Spinal cord (tissue), 9 donors: ENCODE measurements at regions not wholly inside any gene's neighbourhood (a gene's known extent, or its start where the extent isn't known, plus 50 kb on each side); places are given as distances from the start of the nearest gene placed in this dataset.

ENCODE experiments used
- DNase-seq, 6 donors: peaks; one replicate each; pipeline versions ENCODE4 v3.0.0 to v3.0.0-alpha.2; 2013 to 2015; ENCODE audit warnings: low spot score in 6 of 6, low read depth in 4 of 6
- H3K27ac ChIP-seq: one replicate; pipeline ENCODE4 v1.5.1; 2013; ENCODE audit warnings: low read depth, low read length, control low read depth
- H3K27me3 ChIP-seq: one replicate; pipeline ENCODE4 v1.6.1; 2013; ENCODE audit warnings: low read length; ENCODE audit not compliant: control insufficient read depth, insufficient read depth
- H3K36me3 ChIP-seq: one replicate; pipeline ENCODE4 v1.6.1; 2013; ENCODE audit warnings: low read length; ENCODE audit not compliant: control insufficient read depth, insufficient read depth
- H3K4me1 ChIP-seq: one replicate; pipeline ENCODE4 v1.6.1; 2013; ENCODE audit warnings: low read length; ENCODE audit not compliant: control insufficient read depth, insufficient read depth
- H3K4me3 ChIP-seq: one replicate; pipeline ENCODE4 v1.5.1; 2013; ENCODE audit warnings: low read depth, low read length, control low read depth
- H3K9me3 ChIP-seq: one replicate; pipeline ENCODE4 v1.6.1; 2013; ENCODE audit warnings: low read length; ENCODE audit not compliant: control insufficient read depth, insufficient read depth
- WGBS: methylation state at CpG from one replicate; pipeline ENCODE4 v1.1.5; 2013; ENCODE audit warnings: missing lambda C conversion rate; ENCODE audit not compliant: insufficient coverage; 5-methylcytosine and 5-hydroxymethylcytosine counted together
- donor health status: healthy.

DNA sequence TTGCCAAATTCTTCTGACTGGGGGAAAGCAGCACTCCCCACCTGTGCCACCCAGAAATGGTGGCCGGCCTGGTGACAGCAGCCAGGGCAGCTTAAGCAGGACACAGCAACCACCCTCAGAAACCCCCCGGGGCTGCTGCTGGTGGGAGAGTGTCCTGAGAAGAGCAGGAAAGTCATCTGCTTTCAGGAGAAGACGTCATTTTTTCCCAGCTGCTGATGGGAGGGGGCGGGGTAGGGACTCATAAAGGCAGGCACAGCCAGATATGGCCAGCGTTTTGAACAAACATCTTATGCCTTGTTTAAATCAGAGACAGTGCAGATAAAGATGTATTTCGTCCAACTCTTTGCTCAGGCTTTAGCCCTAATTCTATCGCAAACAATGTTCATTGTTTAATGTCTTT, 139.5 kb downstream of the LRRC30 start:
- Histone ChIP-seq H3K27ac (peak overlapping the region; percentile 53), H3K4me1 (peaks cover 12% of the 10 kb centered on the region), H3K27me3 (no peaks in the 10 kb centered on the region), H3K36me3 (no peaks in the 10 kb centered on the region), H3K4me3 (no peak overlapping the region), H3K9me3 (no peaks in the 10 kb centered on the region)
- DNase-seq = no peak
- WGBS = 63% methylated on average over 3 of the region's 7 CpGs

DNA sequence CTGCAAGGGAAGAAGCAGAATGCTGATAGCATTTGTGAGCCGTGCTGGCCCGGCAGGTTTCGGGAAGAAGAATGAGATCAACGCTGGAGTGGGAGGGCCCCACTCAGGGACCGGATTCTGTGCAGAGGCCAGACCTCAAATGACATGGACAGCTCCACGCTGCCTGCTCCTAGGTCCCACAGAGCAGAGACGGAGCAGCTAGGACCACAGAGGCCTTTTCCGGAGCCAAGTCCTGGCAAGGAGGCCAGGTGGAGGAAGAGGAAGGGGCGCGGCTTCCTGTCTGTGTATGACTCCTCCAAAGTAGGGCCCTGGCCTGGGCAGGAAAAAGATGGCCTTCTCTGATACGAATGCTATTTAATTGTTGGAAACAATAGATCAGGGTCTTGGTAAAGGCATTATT, 139.9 kb downstream of the LRRC30 start:
- Histone ChIP-seq H3K27me3 (no peaks in the 10 kb centered on the region), H3K27ac (no peak overlapping the region), H3K4me1 (peaks cover 12% of the 10 kb centered on the region), H3K4me3 (no peak overlapping the region), H3K9me3 (no peaks in the 10 kb centered on the region), H3K36me3 (no peaks in the 10 kb centered on the region)
- peak in 1 of 6 donors; percentile 27 for DNase-seq
- WGBS = 62% methylated on average over 11 of the region's 11 CpGs

DNA sequence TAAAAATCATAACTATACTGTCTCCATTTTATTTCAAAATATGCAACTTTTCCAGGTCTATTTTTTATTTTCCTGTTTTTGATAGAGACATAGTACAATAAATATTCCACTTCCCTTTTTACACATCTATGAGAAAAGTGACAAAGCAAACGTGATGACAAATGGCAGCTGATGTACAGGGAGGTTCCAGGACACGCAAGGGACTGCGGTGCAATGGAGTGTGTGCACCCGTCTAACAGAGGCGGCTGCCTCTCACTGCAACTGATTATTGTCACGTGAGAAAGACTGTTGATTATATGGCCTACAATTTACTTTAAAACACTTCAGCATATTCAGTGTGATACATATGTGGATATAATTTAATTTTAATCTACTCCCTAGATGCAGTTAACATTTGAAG, 142.6 kb downstream of the LRRC30 start:
- Histone ChIP-seq H3K9me3 (peaks cover 3% of the 10 kb centered on the region), H3K27ac (no peak overlapping the region), H3K36me3 (no peaks in the 10 kb centered on the region), H3K4me1 (peaks cover 12% of the 10 kb centered on the region), H3K27me3 (no peaks in the 10 kb centered on the region), H3K4me3 (no peak overlapping the region)
- no CpG with 5 or more reads among the region's 6 CpGs for WGBS
- DNase-seq = peak in 1 of 6 donors; percentile 57

DNA sequence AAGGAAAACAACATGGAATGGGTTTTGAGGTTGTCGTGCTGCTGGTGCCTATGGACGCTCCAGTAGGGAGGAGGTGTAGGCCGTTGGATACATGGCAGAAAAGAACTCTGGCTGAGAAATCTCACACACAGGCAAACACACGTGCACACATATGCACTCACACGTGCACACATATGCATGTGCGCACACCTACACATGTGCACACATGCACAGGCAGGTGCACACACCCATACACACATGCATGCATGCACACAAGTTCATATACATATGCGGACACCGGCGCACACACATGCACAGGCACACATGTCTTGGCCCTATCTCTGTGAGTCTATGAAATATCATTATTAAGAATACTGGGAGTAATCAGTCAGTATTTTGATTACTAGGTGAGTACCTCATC, 150.4 kb downstream of the LRRC30 start:
- H3K4me1 ChIP-seq = peaks cover 5% of the 10 kb centered on the region
- WGBS = 94% methylated on average over 3 of the region's 9 CpGs
- peaks cover 2% of the 10 kb centered on the region for H3K27me3 ChIP-seq
- no peaks in the 10 kb centered on the region for H3K36me3 ChIP-seq
- no peak for DNase-seq
- H3K9me3 ChIP-seq = peaks cover 3% of the 10 kb centered on the region
- H3K4me3 ChIP-seq = no peak overlapping the region
- no peak overlapping the region for H3K27ac ChIP-seq

DNA sequence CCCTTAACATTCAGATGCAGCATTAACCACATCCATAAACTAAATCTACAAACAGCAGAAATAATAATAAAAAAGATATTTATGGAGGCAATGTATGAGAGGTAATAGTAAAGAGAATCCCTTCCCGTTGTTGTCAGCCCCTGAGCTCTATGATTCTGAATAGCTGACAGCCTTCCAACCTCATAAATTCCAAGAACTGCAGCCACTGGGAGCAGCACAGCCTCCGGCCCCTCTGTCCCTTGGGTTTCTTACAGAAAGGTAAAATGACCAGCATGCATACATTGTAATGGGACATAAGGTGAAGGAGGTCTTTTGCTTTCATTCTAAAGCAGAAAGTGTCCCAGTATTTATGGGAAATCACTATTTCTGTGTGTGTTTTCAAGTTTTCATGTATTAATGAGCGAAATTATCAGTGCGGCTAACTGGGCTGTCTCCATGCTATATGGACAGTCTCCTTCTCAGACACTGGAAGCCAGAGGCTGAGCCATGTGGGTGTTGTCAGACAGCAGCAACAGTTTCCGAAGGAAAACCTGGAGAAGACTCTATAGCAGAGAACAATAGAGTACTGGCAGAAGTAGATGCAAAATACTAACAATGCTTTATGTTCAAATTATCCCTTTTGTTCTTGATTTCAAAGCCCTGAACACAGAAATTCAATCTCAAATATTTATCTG, 151.6 kb downstream of the LRRC30 start:
- 80% methylated on average over 3 of the region's 5 CpGs for WGBS
- no peak overlapping the region for H3K27ac ChIP-seq
- H3K36me3 ChIP-seq = no peaks in the 10 kb centered on the region
- peaks cover 2% of the 10 kb centered on the region for H3K27me3 ChIP-seq
- no peaks in the 10 kb centered on the region for H3K9me3 ChIP-seq
- no peak for DNase-seq
- H3K4me1 ChIP-seq = peaks cover 5% of the 10 kb centered on the region
- H3K4me3 ChIP-seq = no peak overlapping the region

DNA sequence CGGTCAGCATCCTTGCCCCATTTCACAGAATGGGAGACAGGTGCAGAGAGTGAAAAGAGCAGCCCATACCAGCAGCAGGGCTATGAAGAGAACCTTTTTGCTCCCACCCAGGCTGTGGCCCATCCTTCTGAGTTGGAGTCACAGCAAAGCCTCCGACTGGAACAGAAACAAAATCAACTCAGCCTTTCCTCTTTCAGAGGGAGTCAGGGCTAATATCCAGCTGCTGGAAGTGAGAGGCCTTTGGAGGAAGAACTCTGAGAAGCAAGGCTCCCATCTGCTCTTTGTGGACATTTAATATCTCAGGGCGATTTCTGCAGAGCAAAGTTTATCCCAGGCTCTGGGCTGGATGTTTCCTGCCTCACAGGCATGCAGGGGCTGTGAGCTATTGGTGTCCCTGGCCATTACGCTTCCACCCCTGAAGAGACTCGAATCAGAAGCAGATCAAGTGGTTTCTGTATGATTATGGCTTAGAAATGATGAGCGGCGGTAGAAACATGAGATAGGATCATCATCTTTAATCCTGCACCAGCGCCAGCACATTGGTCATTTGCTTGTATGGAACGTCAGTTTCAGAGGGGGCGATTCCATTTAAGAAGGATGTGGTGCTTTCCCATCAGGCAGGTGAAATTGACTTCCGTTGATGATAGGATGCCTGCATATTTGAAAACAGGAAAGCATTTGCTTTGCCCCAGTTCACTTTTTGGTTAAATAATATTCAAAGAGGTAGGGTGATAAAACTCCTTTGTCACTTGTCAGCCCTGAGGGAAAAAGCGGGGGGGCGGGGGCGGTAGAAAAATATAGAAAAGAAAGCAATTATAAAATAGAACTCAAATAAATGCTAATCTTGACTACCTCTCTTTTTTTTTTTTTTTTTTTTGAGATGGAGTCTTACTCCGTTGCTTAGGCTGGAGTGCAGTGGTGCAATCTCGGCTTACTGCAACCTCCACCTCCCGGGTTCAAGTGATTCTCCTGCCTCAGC, 152.4 kb downstream of the LRRC30 start:
- DNase-seq = peak in 1 of 6 donors; percentile 30
- Histone ChIP-seq H3K9me3 (no peaks in the 10 kb centered on the region), H3K4me1 (peaks cover 5% of the 10 kb centered on the region), H3K27me3 (peaks cover 2% of the 10 kb centered on the region), H3K36me3 (no peaks in the 10 kb centered on the region), H3K27ac (no peak overlapping the region), H3K4me3 (no peak overlapping the region)
- WGBS = 92% methylated on average over 9 of the region's 17 CpGs

DNA sequence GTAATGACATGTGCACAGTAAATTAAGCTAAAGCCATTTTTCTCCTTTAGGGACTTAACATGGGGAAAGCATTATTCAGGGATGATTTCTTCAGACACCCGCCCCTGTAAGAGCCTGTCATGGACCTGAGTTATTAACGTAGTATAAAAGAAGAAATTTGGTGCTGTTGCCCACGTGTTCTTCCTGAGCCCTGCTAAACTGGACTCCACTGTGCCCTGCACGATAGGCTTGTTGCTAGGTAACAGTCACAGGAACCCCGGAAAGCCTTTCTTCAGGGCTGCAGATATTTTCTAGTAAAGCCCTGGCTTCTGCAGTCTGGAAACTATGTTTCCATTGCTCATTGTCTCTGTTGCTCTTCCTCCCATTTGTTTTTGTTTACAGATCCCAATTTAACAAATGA, 157.9 kb downstream of the LRRC30 start:
- no peaks in the 10 kb centered on the region for H3K9me3 ChIP-seq
- H3K4me3 ChIP-seq = no peak overlapping the region
- H3K27me3 ChIP-seq = no peaks in the 10 kb centered on the region
- no peaks in the 10 kb centered on the region for H3K36me3 ChIP-seq
- peak in 4 of 6 donors; percentile 28 to 92 (median 58) for DNase-seq
- 5% methylated on average over 4 of the region's 5 CpGs for WGBS
- peaks cover 4% of the 10 kb centered on the region for H3K4me1 ChIP-seq
- no peak overlapping the region for H3K27ac ChIP-seq

DNA sequence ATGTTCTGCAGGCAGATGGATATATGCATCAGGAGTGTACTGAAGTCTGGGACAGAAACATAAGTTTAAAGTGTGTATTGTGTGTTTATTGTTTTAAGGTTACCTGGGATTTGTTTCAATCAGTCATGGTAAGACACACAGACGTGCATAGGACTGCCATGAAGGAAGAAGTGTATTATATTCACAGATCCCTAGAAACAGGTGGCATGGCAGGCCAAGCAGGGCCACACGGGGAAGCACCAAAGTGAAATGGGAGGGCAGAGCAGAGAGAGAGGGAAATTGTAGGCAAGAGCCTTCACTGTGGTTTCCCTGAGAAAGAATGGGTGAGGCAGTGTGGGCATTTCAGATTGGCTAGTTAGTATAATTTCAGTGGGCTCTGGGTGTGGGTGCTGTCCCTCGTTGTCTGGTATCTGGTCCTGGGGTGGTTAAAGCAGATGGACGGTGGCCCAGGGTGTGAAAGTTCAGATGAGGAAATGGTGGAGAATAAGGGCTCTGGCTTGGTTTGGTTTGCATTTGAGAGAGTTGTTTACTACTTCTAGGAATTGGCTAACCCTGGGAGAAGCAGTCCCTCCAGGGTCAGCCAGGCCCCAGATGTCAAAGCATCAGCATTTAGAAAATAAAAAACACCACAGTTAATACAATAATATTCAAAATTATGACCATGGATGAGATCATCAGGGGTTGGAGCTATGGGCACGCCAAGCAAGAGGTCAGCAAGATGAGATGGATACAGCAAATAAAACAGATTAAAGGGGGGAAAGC, 160.0 kb downstream of the LRRC30 start:
- WGBS = 89% methylated on average over 5 of the region's 5 CpGs
- no peak for DNase-seq

DNA sequence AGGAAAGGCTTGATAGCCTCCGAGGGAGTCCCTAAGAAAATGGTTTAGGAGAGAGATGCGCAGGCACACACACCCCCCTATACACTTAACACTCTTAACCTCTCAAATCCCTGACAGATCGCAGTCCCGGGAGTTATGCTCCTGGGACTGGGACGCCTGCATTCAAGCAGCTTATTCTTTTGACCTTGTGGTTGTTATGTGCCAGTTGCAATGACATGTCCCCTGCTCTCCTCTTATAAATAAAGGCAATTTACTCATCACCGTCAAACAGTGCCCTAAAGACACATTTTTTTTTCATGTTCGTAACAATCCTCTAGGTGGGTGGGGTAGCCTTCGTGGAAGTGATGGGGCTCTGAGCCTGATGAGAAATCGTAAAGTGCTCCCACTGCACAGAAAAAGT, 162.2 kb downstream of the LRRC30 start:
- no peaks in the 10 kb centered on the region for H3K27me3 ChIP-seq
- no peaks in the 10 kb centered on the region for H3K36me3 ChIP-seq
- no peak overlapping the region for H3K27ac ChIP-seq
- 69% methylated on average over 2 of the region's 9 CpGs for WGBS
- DNase-seq = no peak
- H3K4me1 ChIP-seq = peaks cover 6% of the 10 kb centered on the region
- no peak overlapping the region for H3K4me3 ChIP-seq
- no peaks in the 10 kb centered on the region for H3K9me3 ChIP-seq

More for the DNA sequence above, 160.0 kb downstream of the LRRC30 start:
- no peaks in the 10 kb centered on the region for H3K9me3 ChIP-seq
- no peaks in the 10 kb centered on the region for H3K36me3 ChIP-seq
- H3K27me3 ChIP-seq = no peaks in the 10 kb centered on the region
- peaks cover 6% of the 10 kb centered on the region for H3K4me1 ChIP-seq
- H3K4me3 ChIP-seq = no peak overlapping the region
- H3K27ac ChIP-seq = no peak overlapping the region
